Esophagus muscularis mucosa (tissue), 4 donors: ENCODE measurements at regions not wholly inside any gene's neighbourhood (a gene's known extent, or its start where the extent isn't known, plus 50 kb on each side); places are given as distances from the start of the nearest gene placed in this dataset.

Experiments
- EP300 ChIP-seq: sonication (generic); formaldehyde crosslinking; IDR thresholded peaks from one replicate; pipeline ENCODE4 v1.6.1; 2017; ENCODE audit warnings: antibody characterized with exemption
- POLR2A ChIP-seq: fragments of 450-650 bp; IDR thresholded peaks from one replicate; pipeline ENCODE4 v1.6.1; 2017; ENCODE audit warnings: antibody characterized with exemption, moderate library complexity, mild to moderate bottlenecking, low read depth
- POLR2AphosphoS5 ChIP-seq, 2 donors: sonication (generic); formaldehyde crosslinking; IDR thresholded peaks; one replicate each; pipeline ENCODE4 v1.6.1; 2017; ENCODE audit warnings: antibody characterized with exemption in 2 of 2
- TF ChIP-seq, protein P1 (sequence below), 3 experiments: fragments of 200-600 bp in 2 of 3; fragments of 450-650 bp in 1 of 3; sonication (generic) in 2 of 3; IDR thresholded peaks; one replicate each; pipeline ENCODE4 v1.5.1; 2017 to 2019; ENCODE audit warnings: antibody characterized with exemption in 3 of 3, mild to moderate bottlenecking in 2 of 3, moderate library complexity in 1 of 3

DNA sequence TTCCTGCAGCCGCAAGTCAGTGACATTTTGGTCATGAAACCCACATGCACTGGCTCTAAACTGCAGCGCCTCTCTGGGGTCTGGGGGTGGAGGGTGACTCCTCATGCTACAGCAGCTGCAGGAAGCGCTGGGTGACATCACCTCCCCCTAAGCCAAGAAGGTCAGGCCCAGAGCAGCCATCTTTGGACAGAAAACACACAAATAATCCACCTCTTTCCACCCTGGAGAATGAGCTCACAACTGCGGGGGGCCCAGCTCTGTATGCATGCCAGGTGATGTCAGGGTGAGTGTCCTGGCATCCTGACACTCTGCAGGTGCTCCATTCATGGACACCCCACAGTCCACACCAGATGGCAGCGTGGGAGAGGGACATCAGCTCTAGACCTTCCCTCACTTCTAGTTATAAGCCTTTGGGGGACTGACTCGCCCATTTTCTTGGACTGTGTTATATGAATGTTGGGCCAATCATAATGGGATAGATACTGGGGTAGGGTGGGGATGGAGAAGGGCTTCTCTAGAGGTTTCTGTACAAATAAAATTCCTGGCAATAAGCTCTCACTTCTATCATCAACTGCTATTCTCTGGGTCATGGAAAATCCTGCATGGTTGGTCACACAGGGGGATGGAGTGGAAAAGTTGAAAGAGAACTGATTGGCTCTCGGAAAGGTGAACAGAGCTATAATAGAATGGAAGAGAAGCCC, 70.7 kb upstream of the THBS1 start:
- TF ChIP-seq, protein P1, sequence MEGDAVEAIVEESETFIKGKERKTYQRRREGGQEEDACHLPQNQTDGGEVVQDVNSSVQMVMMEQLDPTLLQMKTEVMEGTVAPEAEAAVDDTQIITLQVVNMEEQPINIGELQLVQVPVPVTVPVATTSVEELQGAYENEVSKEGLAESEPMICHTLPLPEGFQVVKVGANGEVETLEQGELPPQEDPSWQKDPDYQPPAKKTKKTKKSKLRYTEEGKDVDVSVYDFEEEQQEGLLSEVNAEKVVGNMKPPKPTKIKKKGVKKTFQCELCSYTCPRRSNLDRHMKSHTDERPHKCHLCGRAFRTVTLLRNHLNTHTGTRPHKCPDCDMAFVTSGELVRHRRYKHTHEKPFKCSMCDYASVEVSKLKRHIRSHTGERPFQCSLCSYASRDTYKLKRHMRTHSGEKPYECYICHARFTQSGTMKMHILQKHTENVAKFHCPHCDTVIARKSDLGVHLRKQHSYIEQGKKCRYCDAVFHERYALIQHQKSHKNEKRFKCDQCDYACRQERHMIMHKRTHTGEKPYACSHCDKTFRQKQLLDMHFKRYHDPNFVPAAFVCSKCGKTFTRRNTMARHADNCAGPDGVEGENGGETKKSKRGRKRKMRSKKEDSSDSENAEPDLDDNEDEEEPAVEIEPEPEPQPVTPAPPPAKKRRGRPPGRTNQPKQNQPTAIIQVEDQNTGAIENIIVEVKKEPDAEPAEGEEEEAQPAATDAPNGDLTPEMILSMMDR (IDR thresholded peaks at IDR 0.05): no peak
- TF ChIP-seq POLR2AphosphoS5 (IDR thresholded peaks at IDR 0.05) (no peak), EP300 (no peak), POLR2A (no peak)
